Mesothelial cell of epicardium (in vitro differentiated cells): ENCODE measurements at regions not wholly inside any gene's neighbourhood (a gene's known extent, or its start where the extent isn't known, plus 50 kb on each side); places are given as distances from the start of the nearest gene placed in this dataset.

ENCODE experiments used
- DNase-seq, 2 experiments: peaks; one replicate each; pipeline ENCODE4 v3.0.0; 2021; ENCODE audit warnings: low spot score in 2 of 2; ENCODE audit not compliant: unreplicated experiment in 2 of 2
- H3K27ac Mint-ChIP-seq: 2 replicates; pipeline ENCODE4 v1.8.0; 2021; ENCODE audit warnings: mixed read lengths
- H3K27me3 Mint-ChIP-seq: 2 replicates; pipeline ENCODE4 v1.8.0; 2021; ENCODE audit warnings: low read depth, mixed read lengths
- H3K36me3 Mint-ChIP-seq: 2 replicates; pipeline ENCODE4 v1.8.0; 2021; ENCODE audit warnings: mixed read lengths
- H3K4me1 Mint-ChIP-seq: 2 replicates; pipeline ENCODE4 v1.8.0; 2021; ENCODE audit warnings: mixed read lengths
- H3K4me3 Mint-ChIP-seq: 2 replicates; pipeline ENCODE4 v1.8.0; 2021; ENCODE audit warnings: mild to moderate bottlenecking, moderate library complexity, mixed read lengths
- H3K9me3 Mint-ChIP-seq: 2 replicates; pipeline ENCODE4 v1.8.0; 2021; ENCODE audit warnings: mixed read lengths
- TF ChIP-seq, protein P1 (sequence below): fragments of 200-600 bp; sonication (generic); IDR thresholded peaks from one replicate; pipeline ENCODE4 v1.5.0; 2021; ENCODE audit warnings: antibody characterized with exemption; ENCODE audit not compliant: unreplicated experiment

GRCh38 chr1:244236101-244236500 lies 185.0 kb downstream of the ZBTB18 start:
- peaks cover 29% of the 10 kb centered on the region for H3K4me1 Mint-ChIP-seq
- no peak overlapping the region for H3K4me3 Mint-ChIP-seq
- H3K27ac Mint-ChIP-seq, result peak overlapping the region; percentile 59
- TF ChIP-seq, protein P1, sequence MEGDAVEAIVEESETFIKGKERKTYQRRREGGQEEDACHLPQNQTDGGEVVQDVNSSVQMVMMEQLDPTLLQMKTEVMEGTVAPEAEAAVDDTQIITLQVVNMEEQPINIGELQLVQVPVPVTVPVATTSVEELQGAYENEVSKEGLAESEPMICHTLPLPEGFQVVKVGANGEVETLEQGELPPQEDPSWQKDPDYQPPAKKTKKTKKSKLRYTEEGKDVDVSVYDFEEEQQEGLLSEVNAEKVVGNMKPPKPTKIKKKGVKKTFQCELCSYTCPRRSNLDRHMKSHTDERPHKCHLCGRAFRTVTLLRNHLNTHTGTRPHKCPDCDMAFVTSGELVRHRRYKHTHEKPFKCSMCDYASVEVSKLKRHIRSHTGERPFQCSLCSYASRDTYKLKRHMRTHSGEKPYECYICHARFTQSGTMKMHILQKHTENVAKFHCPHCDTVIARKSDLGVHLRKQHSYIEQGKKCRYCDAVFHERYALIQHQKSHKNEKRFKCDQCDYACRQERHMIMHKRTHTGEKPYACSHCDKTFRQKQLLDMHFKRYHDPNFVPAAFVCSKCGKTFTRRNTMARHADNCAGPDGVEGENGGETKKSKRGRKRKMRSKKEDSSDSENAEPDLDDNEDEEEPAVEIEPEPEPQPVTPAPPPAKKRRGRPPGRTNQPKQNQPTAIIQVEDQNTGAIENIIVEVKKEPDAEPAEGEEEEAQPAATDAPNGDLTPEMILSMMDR, result no peak
- H3K27me3 Mint-ChIP-seq, result no peaks in the 10 kb centered on the region
- H3K36me3 Mint-ChIP-seq, result no peaks in the 10 kb centered on the region
- DNase-seq, result no peak
- H3K9me3 Mint-ChIP-seq, result no peaks in the 10 kb centered on the region

- Mint-ChIP-seq H3K4me1 (peaks cover 27% of the 10 kb centered on the region), H3K9me3 (no peaks in the 10 kb centered on the region), H3K27me3 (no peaks in the 10 kb centered on the region), H3K36me3 (no peaks in the 10 kb centered on the region), H3K4me3 (no peak overlapping the region), H3K27ac (peak overlapping the region; percentile 47)
- TF ChIP-seq, protein P1, result no peak
- no peak for DNase-seq
These were observed 185.6 kb downstream of the ZBTB18 start for GRCh38 chr1:244236721-244237120.

DNA sequence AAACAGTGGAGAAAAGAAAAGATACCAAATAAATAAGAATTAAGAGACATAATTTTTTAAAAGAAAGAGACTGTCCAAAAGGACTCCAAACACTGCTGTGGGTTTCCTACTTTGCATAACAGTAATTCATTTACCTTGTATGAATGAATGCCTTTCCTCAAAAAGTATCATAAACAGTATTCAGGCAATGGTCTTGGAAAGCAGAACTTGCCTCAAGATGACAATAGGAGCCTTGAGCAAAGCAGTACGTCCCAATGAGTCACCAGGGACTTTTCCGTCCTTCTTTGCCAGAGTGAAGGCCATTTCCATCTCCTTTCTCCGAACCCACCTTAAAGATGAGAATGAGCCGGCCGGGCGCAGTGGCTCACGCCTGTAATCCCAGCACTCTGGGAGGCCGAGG lies 186.4 kb downstream of the ZBTB18 start:
- H3K27me3 Mint-ChIP-seq, result no peaks in the 10 kb centered on the region
- no peaks in the 10 kb centered on the region for H3K9me3 Mint-ChIP-seq
- no peak overlapping the region for H3K4me3 Mint-ChIP-seq
- DNase-seq, result no peak
- TF ChIP-seq, protein P1, result no peak
- no peak overlapping the region for H3K27ac Mint-ChIP-seq
- H3K4me1 Mint-ChIP-seq, result peaks cover 28% of the 10 kb centered on the region
- no peaks in the 10 kb centered on the region for H3K36me3 Mint-ChIP-seq

DNA sequence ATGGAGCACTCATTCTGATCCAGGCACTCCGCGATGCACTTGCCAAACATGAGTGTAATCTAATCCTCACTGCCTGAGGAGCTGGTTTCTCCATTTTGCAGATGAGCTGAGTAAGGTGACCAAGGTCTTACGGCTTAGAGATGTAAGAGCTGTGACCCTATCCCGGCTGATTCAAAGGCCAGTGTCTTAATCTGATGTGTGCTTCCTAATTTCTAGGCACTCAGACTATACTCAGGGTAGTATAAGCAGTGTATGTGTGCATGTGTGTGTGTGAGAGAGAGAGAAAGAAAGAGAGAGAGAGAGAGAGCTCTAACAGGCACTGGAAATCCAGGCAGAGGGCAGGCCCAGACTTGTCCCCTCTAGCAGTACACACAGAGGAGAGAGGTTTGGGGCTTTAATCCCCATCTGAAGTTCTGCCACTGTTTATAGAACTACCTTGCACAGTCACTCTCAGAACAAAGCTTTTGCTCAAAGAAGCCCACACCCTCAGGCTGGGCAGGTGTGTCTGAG lies 188.2 kb downstream of the ZBTB18 start:
- no peaks in the 10 kb centered on the region for H3K9me3 Mint-ChIP-seq
- H3K36me3 Mint-ChIP-seq, result no peaks in the 10 kb centered on the region
- no peak for DNase-seq
- H3K27ac Mint-ChIP-seq, result peak overlapping the region; percentile 91
- TF ChIP-seq, protein P1, result no peak
- peaks cover 30% of the 10 kb centered on the region for H3K4me1 Mint-ChIP-seq
- H3K4me3 Mint-ChIP-seq, result no peak overlapping the region
- H3K27me3 Mint-ChIP-seq, result no peaks in the 10 kb centered on the region

GRCh38 chr1:244241438-244241837 lies 190.4 kb downstream of the ZBTB18 start:
- TF ChIP-seq, protein P1, result no peak
- Mint-ChIP-seq H3K9me3 (no peaks in the 10 kb centered on the region), H3K27me3 (no peaks in the 10 kb centered on the region), H3K36me3 (no peaks in the 10 kb centered on the region), H3K4me3 (no peak overlapping the region), H3K4me1 (peaks cover 17% of the 10 kb centered on the region), H3K27ac (peak overlapping the region; percentile 56)
- DNase-seq, result no peak

DNA sequence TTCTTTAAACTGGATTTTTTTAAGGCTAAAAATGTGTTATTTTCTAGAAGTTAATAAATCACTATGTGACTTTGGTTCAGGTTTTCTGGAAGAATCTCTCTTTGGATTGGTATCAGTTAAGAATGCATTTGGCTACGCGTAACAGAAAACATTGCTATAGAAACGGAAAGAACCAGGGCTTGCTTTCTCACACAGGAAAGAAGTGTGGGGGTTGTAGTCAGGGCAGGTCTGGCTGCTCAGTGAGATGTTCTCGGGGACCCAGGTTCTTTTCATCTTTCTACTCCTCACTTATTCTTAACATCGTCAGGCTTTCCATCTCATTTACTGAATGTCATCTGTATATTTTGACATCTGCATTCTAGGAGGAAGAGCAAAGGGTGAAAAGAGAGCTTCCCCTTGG lies 191.4 kb downstream of the ZBTB18 start:
- Mint-ChIP-seq H3K9me3 (no peaks in the 10 kb centered on the region), H3K36me3 (no peaks in the 10 kb centered on the region), H3K4me3 (no peak overlapping the region), H3K27ac (peak overlapping the region; percentile 72), H3K27me3 (no peaks in the 10 kb centered on the region), H3K4me1 (peaks cover 17% of the 10 kb centered on the region)
- TF ChIP-seq, protein P1, result no peak
- DNase-seq, result no peak
